Keratinocyte (primary cell): ENCODE measurements at regions not wholly inside any gene's neighbourhood (a gene's known extent, or its start where the extent isn't known, plus 50 kb on each side); places are given as distances from the start of the nearest gene placed in this dataset.

Experiments used
- EZH2 ChIP-seq: IDR thresholded peaks from one replicate; pipeline ENCODE4 v1.6.1; 2012; ENCODE audit warnings: inconsistent platforms, mild to moderate bottlenecking, low read length, moderate library complexity
- TF ChIP-seq, protein P1 (sequence below), 3 experiments: IDR thresholded peaks in 1 of 3; conservative IDR thresholded peaks in 1 of 3; optimal IDR thresholded peaks in 1 of 3; 2 replicates in 2 of 3; 3 replicates in 1 of 3; pipeline versions ENCODE3 to v1.5.1; 2011; ENCODE audit warnings: low read length in 3 of 3, mild to moderate bottlenecking in 3 of 3, moderate library complexity in 2 of 3, control low read depth in 1 of 3, inconsistent platforms in 1 of 3; ENCODE audit not compliant: insufficient read depth in 2 of 3; ENCODE audit errors: extremely low read depth in 1 of 3

DNA sequence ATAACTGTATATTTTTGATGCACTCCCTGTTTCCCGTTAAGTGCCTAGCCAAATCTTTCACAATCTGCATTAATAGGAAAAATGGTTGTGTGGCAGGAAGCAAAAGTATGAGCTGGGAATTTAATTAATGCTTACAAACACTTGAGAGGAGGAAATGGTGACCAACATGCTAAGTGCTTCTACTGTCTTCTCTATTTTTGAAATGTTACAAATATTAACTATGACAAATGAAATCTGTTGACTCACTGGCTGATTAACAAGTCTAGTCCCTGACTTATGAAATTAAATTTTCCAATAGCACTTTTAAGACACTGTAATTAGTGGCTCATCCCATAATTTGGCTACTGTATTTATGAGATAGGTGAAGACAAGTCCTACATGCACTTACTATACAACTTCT lies 446.9 kb upstream of the DPPA4 start:
- TF ChIP-seq, protein P1, sequence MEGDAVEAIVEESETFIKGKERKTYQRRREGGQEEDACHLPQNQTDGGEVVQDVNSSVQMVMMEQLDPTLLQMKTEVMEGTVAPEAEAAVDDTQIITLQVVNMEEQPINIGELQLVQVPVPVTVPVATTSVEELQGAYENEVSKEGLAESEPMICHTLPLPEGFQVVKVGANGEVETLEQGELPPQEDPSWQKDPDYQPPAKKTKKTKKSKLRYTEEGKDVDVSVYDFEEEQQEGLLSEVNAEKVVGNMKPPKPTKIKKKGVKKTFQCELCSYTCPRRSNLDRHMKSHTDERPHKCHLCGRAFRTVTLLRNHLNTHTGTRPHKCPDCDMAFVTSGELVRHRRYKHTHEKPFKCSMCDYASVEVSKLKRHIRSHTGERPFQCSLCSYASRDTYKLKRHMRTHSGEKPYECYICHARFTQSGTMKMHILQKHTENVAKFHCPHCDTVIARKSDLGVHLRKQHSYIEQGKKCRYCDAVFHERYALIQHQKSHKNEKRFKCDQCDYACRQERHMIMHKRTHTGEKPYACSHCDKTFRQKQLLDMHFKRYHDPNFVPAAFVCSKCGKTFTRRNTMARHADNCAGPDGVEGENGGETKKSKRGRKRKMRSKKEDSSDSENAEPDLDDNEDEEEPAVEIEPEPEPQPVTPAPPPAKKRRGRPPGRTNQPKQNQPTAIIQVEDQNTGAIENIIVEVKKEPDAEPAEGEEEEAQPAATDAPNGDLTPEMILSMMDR (optimal IDR thresholded peaks at IDR 0.05 in 1 of 3, IDR thresholded peaks at IDR 0.05 in 1 of 3, conservative IDR thresholded peaks at IDR 0.05 in 1 of 3; ENCODE audit: extremely low read depth in 1 of 3, insufficient read depth in 2 of 3, low read length in 3 of 3): no peak
- no peak for TF ChIP-seq EZH2
